GM19023 (cell line): ENCODE measurements at regions not wholly inside any gene's neighbourhood (a gene's known extent, or its start where the extent isn't known, plus 50 kb on each side); places are given as distances from the start of the nearest gene placed in this dataset.

Source experiments
- ATAC-seq: cut with Tn5 transposase; IDR thresholded peaks from one replicate; pipeline ENCODE4 v1.9.1; 2021; ENCODE audit warnings: mild to moderate bottlenecking, moderate library complexity; ENCODE audit not compliant: unreplicated experiment

DNA sequence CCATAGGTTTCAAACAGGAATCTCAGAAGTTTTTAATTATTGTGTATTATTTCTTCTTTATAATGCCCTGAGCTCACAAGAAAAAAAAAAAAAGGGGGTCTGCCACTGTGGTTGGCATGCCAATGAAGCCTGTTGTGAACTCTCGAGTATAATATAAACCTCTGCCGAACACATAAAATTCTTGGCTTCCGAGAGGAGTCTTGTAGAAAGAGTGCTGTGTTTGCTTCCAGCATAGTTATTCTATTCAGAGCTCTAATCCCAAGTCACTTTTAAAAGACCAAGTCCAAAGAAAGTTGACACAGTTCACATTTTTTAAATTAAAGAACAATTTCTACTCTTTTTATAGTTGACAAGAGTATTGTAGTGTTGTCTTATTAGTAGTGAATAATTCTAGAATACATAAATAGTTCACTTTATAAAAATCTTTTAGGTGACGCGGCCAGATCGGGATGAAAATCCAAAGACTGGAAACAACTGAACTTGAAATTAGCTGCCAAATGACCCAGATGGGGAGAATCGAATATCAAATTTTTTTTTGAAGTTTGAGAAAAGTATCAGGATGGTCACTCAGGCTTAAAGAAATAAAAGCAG lies 293.2 kb downstream of the DUSP10 start:
- no peak for ATAC-seq

DNA sequence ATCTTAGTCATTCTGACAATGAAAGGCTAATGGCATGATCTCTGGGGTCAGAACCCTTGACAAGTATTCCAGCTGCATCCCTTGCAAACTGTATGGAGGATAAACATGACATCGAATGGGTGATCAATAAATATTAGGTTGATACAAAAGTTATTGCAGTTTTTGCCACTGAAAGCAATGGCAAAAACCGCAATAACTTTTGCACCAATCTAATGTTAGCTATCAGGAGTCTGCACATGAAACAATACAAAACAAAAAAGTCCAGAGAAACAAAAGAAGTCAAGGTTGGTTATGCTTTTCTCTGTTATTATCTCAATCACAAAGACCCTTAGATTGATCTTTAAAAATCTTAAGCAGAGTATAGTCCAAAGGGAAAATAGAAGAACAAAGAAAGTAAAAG lies 292.7 kb downstream of the DUSP10 start:
- ATAC-seq: no peak

DNA sequence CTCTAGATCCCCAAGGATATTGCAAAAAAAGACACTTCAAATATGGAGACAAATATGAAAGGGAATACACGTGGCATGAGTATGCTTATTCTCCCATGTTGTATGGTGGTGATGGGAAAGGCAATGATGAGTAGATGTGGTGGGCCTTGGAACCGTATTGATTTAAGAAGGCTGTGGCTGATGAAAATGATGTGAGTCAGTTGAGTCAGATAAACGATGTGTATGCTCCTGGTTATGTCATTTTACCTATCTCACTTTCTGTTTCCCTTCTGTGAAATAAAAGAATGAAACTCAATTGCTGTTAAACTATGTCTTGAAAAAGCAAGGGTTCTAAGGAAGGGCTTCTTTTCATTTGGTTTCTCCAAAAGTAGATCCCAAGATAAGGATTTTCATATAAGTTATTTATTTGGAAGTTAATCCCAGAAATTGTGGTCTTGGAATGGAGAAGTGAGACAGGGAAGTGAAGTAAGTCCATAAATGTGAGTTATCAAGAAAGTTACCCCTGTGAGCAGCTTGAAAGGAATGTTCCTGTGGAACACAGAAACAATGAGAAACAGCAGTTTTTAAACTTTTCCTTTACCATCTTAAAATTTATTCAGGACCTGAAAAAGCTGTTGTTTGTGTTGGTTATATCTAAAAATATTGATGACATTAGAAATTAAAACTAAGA lies 292.0 kb downstream of the DUSP10 start:
- ATAC-seq: no peak

DNA sequence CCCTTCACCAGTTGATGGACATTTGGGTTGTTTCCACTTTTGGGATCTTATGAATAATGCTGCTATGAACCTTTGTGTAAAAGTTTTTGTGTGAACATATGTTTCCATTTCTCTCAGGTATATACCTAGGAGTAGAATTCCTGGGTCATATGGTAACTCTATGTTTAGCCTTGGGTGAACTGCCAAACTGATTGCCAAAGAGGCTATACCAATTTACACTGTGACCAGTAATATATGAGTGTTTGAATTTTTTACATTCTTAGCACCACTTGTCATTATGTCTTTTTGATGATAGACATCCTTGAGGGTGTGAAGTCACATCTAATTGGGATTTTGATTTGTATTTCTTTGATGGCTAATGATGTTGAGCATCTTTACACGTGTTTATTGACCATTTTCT lies 290.1 kb downstream of the DUSP10 start:
- ATAC-seq: no peak

DNA sequence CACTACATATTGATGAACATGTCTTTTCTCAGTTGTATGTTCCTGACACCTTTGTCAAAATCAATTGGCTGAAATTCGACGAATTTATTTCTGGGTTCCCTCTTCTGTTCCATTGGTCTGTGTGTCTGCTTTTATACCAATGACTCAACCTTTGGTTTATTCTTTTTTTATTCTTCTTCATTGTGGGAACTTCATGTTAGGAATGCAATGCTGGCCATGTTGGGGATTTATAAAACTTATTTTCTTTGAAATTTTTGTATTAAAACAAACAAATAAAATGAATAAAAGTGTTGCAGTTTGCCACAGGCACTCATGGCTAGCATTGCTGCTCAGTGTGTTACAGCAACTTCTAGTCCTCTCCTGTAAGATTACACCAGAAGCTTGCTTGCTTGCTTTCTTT lies 287.8 kb downstream of the DUSP10 start:
- no peak for ATAC-seq

DNA sequence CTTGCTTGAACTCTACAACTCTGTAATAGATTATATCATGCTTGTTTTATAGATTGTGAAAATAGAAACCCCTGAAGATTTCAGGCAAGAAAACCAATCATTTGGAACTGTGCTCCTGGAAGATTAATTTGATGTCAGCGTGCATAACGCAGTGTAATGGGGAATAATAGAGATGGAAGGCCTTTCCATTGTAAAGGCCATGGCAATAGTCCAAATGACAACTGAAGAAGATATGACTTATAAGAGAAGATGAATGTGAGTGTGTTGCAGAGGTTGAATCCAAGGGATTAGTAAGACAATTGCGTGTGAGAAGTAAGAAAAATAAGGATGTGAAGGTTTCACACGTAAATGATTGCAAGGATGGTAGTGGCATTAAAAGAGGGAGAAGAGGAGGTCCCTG lies 285.0 kb downstream of the DUSP10 start:
- ATAC-seq: no peak

DNA sequence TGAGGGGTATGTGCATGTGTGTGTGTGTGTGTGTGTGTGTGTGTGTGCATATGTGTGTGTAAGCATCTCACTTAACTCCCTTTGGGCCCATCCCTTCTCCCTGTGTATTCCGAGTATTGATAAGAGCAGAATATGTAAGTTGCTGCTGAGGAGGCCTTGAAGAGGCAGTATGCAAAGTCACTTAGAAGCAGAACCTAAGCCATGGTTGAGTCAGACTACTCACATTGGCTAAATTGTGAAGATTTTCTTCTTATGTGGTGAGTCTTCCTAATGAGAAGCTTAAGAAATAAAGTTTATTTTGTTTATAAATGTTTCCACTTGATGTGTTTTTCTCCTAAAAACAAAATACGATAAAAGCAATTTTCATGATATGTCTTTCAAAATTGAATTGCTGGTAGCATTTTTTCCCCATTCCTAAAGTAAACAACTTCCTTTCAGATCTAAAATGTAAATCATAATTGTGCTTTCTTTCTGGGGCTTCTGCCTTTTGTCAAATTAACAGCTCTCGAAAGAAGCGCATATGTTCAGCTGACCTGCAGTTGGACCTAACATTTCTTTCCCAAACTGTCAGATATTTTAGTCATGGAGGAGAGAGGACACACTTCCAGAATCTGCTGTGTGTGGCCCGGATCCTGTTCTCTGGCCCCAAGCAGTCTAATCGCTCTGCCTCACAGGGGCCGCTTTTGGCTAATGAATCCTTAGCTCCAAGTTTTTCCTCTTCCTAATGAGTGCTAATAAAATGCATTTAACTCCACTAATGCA lies 284.0 kb downstream of the DUSP10 start:
- ATAC-seq: no peak

DNA sequence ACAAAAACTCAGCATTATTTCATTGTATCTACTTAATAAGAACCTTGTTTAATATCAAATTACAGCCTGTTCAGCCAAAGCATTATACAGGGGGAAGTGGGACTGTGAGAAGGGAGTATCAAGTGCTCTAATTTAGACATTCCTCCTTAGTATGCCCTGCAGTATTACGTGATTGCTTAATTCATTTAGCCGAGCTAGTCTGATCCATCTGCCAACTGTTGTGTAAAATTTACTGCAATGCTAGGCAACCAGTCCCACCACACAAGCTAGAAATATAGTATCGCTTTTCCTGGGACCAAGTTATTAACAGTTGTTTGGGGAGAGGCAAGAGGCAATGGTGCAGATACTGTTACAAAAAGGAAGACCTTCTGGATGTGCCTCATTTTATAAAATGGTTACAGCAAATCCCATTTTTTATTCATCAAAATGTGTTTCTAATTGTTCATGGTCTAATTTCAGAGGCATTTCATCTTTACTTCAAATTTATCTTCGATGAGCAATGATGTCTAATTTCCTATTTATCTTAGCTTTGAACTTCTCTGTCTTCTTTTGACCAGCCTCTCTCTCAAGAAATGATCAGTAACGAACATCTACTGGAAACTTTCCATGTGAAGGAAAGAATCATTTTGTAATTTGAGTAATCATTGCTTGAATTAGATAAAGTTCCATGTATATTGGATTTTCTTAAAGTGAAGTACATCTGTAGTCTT lies 283.3 kb downstream of the DUSP10 start:
- ATAC-seq: no peak

DNA sequence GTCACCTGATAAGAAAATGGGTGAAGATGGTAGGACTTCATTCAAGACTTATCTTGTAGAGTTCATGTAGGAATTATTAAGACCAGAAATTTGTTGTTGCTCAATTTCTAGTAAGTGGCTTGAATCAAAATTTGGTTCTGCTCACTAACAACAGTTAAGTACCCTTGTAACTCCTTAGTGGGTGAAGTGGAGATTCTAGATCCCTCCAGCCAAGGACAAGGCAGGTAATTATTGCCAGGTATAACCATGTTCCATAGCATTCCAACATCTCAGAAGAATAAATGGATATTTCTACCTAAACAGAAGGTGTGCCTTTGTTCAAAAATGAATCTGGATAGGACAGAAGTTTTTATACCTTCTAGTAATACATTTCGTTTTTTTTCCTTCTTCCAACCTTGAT lies 282.3 kb downstream of the DUSP10 start:
- ATAC-seq: no peak

DNA sequence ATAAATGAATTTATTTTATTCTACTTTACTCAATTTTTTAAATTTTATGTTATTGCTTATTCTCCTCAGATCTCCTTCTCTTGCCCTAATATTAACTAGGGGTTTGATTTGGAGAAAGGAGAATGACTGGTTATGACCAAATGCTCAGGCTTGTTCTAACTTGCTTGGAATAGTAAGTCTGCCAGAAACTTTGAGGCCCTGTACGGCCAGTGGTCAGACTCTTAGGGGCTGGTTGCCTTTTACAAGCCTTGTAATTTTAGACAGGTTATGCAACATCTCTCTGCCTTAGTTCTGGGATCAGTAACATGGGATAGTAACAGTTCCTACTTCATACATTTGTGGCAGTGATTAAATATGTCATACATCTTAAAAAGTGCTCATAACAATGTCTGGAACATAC lies 279.5 kb downstream of the DUSP10 start:
- no peak for ATAC-seq

DNA sequence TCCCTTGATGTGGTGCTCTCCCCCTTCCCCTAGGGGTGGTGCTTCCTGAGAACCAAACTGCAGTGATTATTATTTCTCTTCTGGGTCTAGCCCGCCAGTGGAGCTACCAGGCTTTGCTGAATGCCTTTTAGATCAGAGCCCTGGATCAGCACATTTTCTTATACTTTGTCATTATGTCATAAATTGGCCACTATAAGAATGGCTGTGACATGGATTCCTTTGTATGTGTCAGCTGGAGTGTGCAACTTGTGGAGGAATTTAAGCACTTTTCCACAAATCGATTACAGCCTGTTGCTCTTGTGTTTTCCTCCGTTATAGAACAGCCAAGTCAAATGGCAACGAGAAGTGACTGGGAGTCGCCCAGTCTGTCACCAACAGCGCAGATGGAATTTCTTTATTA lies 273.3 kb downstream of the DUSP10 start:
- no peak for ATAC-seq

DNA sequence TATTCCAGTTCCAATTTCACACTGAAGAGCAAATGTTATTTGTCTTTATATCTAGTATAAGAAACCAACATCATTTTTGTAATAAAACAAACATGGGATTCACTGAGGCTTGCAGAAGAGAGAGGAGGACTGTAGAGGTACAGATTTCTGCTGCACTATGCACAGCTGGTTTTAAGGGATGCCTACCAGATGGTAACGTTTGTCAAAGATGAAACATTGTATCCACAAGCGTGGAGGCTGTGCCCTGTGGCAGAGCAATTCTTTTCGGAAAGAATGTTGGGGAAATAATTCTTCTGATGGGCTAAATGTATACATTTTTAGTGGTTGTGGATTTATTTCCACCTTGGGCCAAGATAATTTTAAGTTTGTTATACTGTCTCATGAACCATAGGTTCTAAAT lies 272.4 kb downstream of the DUSP10 start:
- ATAC-seq: no peak

DNA sequence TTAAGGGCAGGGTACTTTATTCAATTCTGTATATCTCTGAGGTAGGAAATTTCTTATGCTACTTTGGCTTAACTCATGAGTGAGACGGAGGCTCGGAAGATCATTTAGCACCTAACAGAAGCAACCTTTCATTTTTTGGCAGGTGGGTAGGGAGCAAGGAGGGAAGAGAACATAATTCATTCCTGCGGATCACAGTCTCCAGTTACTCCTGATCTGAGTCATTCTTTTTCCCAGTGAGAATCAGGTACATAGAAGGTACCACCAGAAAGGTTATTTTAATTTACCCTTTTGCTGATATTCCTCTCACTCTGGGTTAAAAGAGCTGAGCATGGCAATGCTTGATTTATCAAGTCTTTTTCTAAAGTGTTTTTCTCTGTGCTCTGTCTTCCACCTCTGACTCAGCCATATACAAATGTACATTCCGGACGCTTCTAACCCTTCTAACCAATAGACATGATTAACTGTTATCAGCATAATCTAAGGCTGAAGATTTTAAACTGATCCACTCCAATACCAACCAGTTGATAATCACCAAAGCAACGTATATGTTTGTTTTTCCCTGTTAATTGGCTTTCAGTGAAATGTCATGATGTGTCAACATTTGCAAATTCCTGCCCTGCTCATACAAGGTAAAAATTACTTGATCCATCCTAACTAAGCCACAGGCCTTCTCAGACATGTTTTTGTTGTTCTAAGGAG lies 271.7 kb downstream of the DUSP10 start:
- no peak for ATAC-seq

DNA sequence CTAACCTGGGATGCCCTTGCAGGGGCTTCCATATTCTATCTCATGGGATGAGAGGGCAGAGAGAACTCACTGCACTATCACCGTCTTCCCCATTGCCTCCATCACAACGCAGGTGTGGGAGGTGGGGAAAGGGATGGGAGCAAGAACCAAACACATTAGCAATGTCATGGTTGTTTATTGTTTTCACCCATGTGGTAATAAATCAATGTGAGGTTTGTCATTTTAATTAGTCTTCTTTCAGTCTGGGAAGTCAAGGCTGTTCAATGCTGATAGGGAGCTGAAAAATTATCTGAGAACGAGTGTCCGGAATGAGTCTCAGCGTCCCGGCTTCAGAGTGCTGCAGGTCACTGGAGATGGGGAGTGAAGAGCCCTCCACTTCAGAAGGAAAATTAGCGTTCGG lies 268.5 kb downstream of the DUSP10 start:
- ATAC-seq: no peak

DNA sequence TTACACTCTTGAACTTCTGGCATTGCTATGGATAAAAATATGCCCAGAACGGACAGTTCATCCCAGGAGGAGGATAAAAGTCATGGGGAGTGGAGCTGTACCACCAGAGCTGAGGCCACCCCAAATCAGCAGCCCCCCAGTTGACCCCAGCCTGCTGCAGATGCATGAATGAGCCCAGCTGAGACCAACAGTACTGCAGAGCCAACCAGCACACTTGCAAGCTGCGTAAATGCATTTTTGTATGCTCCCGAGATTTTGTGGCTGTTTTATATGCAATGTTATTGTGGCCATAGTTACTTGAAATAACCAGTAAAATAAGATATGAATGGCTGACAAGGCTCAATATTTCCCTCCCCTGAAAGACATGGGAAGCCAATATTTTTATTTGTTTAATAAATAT lies 264.6 kb downstream of the DUSP10 start:
- ATAC-seq: no peak

DNA sequence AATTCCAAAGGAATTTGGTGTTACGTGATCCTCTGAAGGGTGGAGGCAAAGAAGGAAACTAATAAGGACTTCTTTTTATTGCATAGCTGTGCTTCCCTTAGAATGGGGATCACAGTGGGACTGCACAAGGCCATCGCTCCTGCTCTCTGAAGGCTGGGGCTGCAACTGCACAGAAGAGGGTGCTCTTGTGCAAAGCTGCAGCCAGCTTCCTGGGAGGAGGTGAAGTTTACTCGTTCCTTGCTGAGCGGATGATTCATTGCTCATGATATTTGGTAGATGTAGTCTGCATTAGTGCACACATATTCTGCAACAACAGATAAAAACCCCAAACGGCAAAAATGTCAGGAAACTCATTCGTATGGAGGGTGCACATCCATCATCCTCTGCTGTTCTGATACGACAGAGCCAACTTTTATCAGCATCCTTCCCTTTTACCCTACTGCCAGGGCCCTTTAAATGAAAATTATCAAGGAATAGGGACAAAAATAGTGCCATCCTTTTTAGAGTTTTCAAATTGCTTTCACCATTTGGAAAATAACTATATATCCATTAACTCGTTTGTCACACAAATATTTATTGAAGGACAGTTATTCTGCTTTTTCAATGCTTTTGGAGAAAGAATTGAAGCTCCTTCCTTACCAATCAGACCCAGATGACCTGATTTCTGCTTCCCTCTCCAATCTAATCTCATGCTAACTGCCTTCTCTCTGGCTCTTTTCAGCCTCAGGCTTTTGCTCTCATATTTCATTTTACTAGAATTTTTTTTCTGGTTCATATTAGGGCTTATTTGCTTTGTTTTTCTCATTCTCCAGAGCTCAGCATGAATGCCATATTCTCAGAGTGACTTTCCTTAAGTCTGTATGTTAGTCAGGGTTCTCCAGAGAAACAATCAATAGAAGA lies 263.6 kb downstream of the DUSP10 start:
- peak; percentile 86 for ATAC-seq

DNA sequence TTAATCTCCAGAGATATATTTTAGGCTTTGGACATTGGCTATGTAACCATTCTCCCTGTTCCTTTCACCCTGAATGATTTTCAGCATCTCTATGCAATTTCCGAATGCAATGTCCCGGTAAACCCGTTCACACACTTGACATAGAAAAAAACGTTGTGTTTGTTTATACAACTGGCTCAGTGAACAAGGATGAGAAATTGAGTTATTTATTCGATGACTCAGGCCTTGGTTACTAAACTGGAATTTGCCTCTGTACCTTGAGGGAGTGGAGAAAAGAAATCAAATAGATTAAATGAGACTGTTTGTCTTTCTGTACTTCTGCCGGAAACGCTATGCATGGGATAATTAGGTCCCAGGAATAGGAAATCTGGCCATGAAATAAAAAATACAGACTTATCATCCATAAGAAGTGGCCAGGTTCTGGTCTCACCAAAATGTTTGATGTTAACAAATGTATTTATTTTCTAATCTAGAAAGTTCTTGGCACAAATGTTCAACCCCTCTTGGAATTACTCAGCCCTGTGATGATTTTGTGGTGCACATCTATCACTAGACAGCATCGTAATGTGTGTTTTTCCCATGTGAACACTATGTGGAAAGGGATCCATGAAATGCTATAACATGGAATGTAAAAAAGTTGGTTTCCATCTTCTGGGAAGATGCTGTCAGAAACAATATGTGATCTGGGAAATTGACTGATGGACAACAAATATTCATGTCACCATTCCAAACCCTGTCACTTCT lies 253.9 kb downstream of the DUSP10 start:
- no peak for ATAC-seq

DNA sequence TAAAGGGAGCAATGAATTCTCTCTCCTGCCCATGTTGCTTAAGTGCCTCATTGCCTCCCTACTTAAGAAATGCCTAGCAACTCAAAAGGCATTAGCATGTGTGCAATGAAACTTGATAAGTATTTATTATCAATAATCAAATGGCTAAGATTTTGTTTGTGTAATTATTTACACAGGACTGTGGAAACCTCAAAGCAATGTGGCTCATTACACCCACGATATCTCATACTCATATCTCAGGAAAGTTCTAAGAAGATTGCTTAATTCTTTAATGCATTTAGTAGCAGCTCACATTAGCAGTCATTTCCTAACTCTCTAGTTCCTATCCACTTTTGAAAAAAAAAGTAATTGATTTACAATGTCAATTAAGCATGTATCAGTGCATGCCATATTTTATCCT lies 253.3 kb downstream of the DUSP10 start:
- ATAC-seq: no peak

DNA sequence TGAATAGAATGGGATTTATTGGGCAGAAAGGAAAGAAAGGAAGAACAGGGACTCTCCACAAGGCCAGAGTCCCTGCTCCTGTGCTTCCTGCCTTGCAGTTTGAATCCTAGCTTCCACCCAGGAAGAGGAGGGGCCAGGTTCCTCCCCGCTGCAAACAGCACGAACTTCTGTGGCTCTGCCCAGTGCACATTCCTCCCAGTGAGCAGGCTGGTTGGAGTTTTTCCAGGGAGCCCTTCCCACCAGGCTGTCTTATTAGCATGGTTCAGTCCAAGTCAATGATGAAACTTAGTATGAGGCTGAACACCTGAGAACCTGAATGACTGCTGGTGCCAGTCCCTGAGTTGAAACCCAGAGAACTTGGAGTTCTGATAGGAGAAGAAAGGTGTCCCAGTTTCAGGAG lies 247.2 kb downstream of the DUSP10 start:
- no peak for ATAC-seq
